IPS-NIHi11 (cell line): ENCODE measurements at regions not wholly inside any gene's neighbourhood (a gene's known extent, or its start where the extent isn't known, plus 50 kb on each side); places are given as distances from the start of the nearest gene placed in this dataset.

Experiments used
- DNase-seq: peaks from one replicate; pipeline ENCODE4 v3.0.0; 2012; ENCODE audit warnings: mixed read lengths, low spot score

- no peak for DNase-seq
Measured at GRCh38 chr22:44423556-44424358, 74.3 kb downstream of the RTL6 start.

DNA sequence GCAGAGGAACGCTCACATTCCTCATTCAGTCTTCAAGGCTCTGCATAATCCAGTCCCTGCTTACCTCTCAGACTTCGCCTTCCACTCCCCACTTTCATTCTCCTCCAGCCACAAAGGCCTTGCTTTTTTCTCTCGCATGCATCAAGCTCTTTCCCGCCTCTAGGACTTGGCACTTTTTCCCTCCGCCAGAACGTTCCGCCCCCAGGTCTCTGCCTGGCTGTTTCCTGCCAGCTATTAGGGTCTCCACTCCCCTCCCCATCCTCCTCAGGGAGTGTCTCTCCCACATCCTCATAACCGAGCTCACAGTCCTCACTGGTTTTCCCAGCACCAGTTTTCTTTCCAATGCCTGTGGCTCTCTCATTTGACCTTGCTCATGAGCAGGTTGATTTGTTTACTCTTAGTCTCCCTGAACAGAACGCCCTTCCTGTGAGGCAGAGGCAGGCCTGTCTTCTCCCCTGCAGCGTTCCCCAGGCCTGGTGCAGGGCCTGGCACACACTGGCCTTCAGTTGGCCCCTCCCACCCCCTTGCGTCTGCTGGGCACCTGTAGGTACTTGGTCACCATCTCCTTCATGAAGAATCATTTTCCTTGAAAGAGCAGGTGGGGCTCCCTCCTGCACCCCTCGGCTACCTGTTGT is 75.2 kb downstream of the RTL6 start:
- DNase-seq = no peak

- DNase-seq = no peak
Measured at GRCh38 chr22:44419429-44419828, 78.6 kb downstream of the RTL6 start.

DNA sequence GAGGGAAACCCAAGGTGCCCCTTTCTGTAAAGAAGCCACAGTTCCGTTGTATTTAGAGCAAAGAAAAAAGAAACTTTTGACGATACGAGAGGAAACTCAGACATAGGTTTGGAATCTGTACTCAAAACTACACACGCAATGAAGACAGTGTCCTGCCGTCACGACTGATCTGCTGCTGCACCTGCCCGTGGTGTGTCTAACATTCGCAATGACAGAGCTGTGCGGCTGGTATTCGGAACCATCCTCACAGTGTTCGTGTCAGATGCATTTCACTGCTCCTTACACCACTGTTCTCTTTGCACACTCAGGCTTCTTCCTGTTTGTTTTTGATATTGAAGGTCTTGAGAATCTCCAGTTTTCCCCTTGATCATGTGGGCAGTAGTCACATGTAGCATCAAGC is 84.8 kb downstream of the RTL6 start:
- DNase-seq = no peak

GRCh38 chr22:44412136-44412731 is 85.8 kb downstream of the RTL6 start:
- DNase-seq = no peak

DNA sequence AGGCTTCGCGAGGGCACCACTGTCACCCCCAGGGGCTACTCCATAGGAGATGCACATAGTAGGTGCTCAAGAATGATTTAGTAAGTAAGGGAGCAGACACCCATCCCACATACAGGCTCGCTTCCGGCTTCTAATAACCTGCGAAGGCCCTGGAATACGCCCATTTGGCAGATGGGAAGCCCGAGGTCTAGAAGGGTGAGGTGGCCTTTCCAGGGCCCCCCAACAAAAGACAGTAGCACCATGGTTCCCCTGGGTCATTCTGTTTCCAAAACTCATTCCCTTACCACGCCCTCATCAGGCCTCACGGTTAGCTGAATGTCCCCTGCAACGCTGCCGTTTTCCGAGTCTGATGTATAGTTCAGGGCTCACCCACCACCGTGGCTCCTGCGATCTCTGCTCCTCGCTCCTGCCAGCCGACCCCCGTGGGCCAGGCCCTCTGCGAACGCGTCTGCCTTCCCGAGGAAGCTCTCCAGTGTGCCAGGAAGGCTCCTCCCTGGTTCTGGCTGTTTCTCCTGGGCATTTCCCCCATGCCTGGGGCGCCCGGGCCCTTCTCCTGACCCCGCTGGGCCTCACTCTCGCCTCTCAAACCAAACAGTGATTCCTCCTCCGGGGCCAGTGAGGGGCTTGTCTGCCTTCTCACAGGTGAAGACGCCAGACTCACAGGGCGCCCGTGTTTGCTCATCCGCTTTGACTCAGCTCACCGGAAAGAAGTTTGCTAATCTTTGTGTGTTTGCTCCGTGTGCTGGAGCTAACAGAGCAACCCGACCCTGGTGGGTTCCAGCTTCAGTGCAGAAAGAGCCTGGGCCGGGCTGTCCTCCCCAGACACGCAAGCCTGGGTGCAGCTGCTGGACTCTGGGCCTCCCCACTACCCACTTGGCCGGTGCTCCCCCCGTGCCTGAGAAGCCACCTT is 86.6 kb downstream of the RTL6 start:
- DNase-seq = no peak

GRCh38 chr22:44410451-44410991 is 87.5 kb downstream of the RTL6 start:
- no peak for DNase-seq

- DNase-seq = no peak
Measured at GRCh38 chr22:44409974-44410316, 88.1 kb downstream of the RTL6 start.

- DNase-seq = no peak
Measured at GRCh38 chr22:44409211-44409973, 88.6 kb downstream of the RTL6 start.

GRCh38 chr22:44408829-44409192 is 89.2 kb downstream of the RTL6 start:
- no peak for DNase-seq

DNA sequence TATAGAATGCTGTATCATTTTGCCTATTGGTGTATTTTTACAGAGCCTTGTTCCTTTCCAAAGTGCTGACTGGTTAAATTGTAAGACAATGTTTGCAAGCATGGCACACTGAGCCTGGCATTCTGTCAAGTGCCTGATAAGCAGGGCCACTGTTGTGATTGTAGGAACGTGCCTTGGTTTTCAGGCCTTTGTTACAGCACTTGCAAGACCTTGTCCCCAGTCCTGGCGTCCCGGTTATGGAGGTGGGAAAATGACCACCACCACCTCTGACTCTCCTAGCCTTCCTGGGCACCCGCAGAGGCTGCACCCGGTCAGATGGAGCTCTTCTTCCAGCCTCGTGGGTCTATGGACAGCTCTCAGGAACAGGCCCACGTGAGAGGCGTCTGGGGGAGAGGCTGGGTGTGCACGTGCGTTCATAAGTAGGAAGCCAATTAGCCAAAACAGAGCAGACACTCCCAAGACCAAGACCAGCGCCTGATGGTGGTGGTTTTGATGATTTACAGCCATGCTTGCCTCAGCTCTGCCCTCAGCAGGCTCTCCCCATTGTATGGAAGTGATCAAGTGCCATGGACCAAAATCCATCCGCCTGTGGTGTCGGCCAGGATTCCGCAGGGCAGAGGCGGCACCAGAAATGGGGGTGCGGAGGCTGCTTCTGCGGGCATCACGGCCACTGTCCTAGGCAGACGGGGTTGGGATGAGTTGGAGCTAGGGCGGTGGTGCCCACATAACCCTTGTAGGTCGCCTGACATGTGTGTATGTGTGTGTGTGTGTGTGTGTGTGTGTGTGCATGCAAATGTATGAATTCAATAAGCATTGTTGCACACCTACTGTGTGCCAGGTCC is 89.8 kb downstream of the RTL6 start:
- no peak for DNase-seq

- no peak for DNase-seq
Measured at GRCh38 chr22:44407171-44407986, 90.7 kb downstream of the RTL6 start.

- peak; percentile 55 for DNase-seq
Measured at GRCh38 chr22:44406341-44407170, 91.5 kb downstream of the RTL6 start.

- DNase-seq = no peak
Measured at GRCh38 chr22:44405661-44406060, 92.4 kb downstream of the RTL6 start.

DNA sequence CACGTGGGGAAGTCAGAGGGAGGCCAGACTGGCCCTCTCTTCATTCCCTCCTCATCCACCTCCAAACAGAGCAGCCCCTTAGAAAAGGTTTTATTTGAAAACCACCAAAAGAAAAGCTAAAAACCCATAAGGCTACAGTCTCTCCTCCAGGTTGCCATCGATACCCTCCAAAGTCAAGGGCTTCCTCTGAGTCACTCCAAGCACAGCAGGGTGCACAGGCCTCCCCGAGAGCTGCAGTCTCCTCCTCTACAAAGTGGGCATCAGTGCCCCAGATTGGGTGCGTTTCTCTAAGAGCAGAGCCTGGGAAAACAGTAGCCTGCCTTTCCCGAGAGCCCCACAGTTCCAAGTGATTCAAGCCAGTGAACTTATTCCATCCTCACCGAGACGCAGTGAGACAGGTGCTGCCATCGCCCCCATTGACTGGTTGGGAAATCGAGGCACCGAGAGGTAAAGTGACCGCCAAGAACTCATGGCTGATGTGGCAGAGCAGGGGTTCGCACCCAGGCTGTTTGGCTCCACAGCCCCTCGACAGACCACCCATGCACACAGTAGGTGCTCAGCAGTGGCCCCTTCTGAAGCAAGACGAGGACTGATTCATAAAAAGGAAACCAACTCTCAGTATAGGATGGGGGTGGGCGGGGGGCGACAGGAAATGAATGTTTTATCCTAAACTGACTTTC is 91.7 kb upstream of the SHISAL1 start:
- no peak for DNase-seq

GRCh38 chr22:44403602-44404329 is 91.0 kb upstream of the SHISAL1 start:
- no peak for DNase-seq

GRCh38 chr22:44403166-44403565 is 90.4 kb upstream of the SHISAL1 start:
- DNase-seq = no peak
